A673 (cell line): ENCODE measurements at regions not wholly inside any gene's neighbourhood (a gene's known extent, or its start where the extent isn't known, plus 50 kb on each side); places are given as distances from the start of the nearest gene placed in this dataset.

ENCODE experiments used
- CTCF ChIP-seq: fragments of 300-800, 200-600 bp; sonication (generic); conservative IDR thresholded peaks from 2 replicates; pipeline ENCODE4 v1.5.1; 2017; ENCODE audit warnings: low read depth, mild to moderate bottlenecking, antibody characterized with exemption, low read length, moderate library complexity, mixed read lengths
- EZH2 ChIP-seq: fragments of 200-600 bp; sonication (generic); IDR thresholded peaks from 2 replicates; pipeline ENCODE4 v1.6.1; 2017; ENCODE audit warnings: borderline replicate concordance, low read depth, mild to moderate bottlenecking, mixed read lengths, antibody characterized with exemption, low read length; ENCODE audit not compliant: poor library complexity, severe bottlenecking

- TF ChIP-seq CTCF = no peak
- TF ChIP-seq EZH2 = no peak
Observed at GRCh38 chr9:24385077-24385476, 160.6 kb downstream of the IZUMO3 start.
